OCI-M2 (cell line): ENCODE measurements at regions not wholly inside any gene's neighbourhood (a gene's known extent, or its start where the extent isn't known, plus 50 kb on each side); places are given as distances from the start of the nearest gene placed in this dataset.
"Not testable (repeated sequence)": the region's sequence is repeated elsewhere in the genome, so short reads cannot be mapped to it uniquely, and the experiment has no call there.

Experiments used
- DNase-seq: peaks from one replicate; lab custom pipeline; 2025; ENCODE audit not compliant: unreplicated experiment; lab: John Stamatoyannopoulos, UW

DNA sequence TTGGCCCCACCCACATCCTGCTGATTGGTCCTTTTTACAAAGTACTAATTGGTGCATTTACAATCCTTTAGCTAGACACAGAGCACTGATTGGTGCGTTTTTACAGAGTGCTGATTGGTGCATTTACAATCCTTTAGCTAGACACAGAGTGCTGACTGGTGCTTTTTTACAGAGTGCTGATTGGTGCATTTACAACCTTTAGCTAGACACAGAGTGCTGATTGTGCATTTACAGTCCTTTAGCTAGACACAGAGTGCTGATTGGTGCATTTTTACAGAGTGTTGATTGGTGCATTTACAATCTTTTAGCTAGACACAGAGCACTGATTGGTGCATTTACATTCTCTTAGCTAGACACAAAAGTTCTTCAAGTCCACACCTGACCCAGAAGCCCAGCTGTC lies 144.2 kb upstream of the XIRP2 start:
- DNase-seq: not testable (repeated sequence)

DNA sequence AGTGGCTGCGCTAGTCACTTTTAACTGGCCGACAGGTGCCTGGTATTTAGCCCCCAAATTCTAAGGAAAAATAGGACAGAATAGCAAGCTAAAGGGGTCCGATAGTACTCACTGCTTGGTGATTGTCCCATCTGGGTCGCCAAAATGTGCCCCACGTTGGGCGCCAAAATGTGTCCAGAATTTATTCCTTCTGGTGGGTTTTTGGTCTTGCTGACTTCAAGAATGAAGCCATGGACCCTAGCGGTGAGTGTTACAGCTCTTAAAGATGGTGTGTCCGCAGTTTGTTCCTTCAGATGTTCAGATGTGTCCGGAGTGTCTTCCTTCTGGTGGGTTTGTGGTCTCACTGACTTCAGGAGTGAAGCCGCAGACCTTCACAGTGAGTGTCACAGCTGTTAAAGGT lies 144.8 kb upstream of the XIRP2 start:
- not testable (repeated sequence) for DNase-seq

DNA sequence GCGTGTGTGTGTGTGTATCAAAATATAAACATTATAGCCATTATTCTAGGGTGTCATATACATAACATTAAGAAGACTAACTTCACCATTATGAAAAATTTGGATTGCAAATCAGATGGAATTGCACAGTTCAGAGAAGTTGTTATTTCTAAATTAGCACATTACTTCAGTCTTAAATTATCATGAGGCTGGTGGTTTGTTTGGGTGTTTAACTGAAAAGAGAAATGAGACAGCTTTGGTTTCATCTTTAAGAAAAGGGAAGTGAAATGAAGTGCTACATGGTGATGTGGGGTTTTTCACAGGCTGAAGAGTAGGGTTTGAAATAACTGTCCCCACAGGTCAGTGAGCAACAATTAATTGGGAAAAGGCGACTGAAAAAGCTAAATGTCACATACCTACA lies 161.2 kb upstream of the XIRP2 start:
- DNase-seq: no peak

DNA sequence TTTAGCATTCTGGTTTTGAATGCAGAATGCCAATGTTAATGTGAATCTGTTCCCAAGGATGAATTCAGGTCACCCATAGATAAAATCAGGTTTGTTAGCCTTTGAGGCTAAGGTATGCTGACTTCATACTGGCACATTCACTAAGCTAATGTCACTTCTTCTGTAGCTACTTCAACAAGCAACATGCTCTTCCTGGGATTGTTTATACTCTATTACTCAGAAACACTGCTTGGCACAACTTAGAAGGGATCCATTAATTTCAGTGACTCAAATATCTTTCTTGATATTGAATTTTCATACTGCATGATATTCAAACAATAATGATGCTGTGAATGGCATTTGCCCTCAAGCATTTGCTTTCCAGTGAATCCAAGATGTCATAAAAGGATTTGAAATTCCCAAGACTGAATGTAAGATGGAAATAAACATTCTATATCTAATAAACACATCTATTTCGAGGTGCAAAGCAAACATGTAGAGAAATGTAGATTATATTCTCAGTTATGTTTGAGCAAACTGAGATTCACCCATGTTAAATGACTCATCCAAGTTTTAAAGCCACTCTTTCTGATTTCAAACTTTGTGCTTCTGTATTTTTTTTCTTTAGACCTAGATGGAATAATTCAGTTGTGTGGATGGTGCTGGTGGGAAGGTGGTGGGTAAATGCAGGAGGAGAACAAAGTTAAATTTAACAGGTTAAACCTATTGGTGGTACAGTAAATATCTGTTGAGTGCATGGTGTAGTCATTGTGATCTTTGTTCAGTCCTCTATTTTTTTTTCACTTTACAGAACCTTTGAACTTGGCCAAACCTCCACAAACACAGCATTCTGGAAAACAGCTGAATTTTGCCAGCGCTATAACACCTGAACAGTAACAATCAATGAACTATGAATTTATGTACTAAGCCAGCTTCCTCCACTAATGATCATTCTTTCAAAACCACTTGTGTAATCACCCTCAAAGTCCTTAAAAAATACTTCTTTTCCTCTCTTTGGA lies 162.1 kb upstream of the XIRP2 start:
- no peak for DNase-seq

DNA sequence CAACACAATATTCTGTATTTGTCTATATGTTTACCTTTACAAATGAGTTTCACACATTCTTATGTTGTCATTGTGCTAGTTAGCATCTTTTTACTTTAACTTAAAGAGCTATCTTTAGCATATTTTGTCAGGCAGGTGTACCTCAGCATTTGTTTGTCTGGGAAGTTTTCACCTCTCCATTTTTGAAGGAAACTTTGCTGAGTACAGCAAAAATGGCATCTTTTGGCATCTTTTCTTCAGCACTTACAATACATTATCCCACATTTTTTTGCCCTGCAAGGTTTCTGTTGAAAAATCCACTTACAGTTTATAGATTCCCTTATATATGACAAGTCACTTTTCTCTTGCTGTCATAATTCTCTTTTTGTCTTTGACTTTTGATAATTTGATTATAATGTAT lies 171.3 kb upstream of the XIRP2 start:
- no peak for DNase-seq

DNA sequence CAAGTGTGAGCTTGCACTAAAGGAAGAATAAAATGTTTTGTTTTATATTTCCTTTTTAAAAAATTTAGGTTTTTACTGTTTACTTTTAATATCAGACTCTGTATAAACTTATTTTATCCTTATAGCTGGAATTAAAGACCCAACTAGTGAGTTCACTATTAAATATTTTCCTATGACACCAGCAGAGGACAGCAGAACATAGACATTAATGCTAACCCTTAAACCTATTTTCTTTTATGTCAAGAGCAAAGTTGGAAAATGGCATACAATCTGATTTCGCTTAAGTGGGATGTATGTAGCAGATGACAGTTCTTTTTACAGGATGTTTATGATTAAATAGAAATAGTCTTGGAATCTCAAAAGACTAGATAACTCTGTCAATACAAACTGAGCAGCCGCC lies 188.2 kb upstream of the XIRP2 start:
- no peak for DNase-seq

DNA sequence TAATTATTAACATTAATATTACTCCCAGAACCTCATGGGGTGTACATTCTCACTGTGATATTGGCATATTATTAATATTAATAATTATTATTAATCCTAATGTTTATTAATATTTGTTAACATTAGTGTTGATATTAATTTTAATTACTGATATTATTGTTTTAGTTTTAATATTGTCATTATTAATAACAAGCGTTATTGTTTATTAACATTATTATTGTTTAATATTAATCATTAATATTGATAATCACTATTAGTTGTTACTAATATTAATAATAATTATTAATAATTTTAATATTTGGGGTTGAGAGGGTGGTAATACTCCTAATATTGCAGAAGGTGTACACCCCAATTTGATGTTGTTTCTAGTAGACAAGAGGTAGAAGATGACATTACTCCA lies 193.1 kb upstream of the XIRP2 start:
- DNase-seq: no peak

DNA sequence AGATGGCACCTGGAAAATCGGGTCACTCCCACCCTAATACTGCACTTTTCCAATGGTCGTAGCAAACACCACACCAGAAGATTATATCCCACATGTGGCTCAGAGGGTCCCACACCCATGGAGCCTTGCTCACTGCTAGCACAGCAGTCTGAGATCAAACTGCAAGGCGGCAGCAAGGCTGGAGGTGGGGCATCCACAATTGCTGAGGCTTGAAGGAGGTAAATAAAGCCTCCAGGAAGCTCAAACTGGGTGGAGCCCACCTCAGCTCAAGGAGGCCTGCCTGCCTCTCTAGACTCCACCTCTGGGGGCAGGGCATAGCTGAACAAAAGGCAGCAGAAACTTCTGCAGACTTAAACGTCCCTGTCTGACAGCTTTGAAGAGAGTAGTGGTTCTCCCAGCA lies 192.0 kb upstream of the SCN7A start:
- not testable (repeated sequence) for DNase-seq

DNA sequence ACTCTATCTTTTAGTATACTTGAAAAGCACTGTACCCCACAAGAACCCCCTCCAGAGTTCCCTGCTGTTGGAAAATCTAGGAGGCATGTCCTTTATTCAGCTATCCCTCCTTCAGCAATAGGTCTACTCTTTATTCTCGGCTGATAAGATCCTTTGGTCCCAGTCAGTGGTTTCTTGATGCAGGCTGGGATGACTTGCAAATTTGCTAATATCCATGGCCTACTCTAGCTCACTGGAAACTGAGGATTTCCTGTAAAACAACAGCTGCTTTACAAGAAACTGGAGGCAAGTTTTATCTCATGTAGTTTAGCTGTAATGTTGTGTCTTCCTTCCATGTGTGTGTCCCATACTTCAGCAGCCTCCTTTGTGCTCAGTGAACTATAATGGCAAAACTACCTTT lies 183.9 kb upstream of the SCN7A start:
- no peak for DNase-seq

DNA sequence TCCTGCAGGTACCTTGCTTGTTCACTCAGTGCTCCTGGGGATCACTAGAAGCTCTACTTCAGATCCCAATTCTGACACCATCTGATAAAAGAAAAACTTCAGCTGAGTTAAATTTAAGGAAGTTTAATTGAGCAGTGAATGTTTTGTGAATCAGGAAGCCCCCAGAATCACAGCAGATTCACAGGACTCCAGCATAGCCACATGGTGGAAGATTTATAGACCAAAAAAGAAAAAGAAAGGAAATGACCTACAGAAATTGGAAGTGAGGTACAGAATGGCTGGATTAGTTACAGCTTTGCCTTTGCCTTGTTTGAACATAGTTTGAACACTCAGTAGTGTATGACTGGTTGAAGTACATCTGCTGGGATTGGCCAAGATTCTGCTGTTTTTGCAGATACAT lies 182.7 kb upstream of the SCN7A start:
- no peak for DNase-seq

DNA sequence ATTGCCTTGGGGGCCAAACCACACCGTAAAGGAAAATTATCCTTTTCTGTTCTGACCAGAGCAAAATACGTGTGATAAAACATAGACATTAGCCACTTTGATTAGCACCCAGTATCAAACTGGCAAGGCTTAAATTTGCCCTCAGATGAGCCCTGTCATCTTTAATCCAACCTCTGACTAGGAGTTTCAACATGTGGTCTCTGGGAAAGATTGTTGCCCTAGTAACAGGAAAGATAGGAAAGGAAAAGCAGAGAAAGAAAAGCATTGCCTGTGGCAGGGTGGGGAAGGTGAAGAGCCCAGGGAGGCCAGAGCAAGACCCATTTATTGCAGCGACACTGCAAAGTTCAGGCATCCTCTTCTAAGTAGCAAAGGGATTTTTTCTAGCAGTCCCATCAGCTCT lies 181.5 kb upstream of the SCN7A start:
- no peak for DNase-seq

DNA sequence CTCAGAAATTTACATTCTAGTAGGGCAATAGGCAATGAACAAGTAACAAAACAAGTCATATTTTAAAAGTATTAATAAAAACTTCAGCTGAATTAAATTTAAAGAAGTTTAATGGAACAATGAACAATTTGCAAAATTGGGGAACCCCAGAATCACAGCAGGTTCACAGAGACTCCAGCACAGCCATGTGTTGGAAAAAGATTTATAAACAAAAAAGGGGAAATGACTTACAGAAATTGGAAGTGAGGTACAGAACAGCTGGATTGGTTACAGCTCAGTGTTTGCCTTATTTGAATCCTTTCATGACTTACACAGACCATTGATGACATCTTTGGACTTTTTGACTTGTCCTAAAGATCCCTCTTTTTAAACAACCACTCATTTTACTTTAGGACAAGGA lies 179.9 kb upstream of the SCN7A start:
- DNase-seq: no peak

DNA sequence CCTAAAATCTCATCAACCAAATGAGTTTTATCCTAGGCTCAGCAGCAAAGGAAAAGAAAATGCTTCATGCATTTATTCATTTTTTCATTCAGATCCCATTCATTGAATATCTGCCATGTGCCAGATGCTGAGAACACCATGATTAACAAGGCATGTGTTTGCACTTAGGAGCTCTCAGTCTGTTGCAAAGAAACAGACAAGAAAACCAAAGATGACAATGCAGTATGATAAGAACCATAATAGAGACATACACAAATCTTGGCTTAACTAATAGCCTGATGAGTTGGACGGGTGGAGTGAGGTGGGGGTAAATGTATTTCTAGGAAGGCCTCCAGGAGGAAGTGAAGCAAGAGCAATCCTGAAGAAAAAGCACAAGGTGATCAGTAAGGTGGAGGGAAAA lies 177.8 kb upstream of the SCN7A start:
- no peak for DNase-seq

DNA sequence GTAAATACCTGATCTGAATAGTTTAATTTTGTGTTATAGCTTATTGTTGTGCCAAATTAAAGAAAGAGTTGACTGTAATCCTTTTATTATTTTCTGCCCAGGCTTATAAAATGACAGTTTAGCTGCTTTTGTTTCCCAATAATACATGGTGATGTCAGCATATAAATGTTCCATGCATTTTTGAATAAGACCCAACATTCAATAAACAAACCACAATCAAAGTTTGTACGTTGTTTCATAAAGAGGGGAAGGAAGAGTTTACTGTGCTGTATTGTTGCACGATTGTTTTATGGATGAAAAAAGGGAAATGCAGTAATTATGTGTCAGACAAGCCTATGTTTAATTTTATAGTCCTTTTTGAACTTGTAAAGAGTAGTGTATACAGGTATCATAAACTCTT lies 177.2 kb upstream of the SCN7A start:
- DNase-seq: no peak

DNA sequence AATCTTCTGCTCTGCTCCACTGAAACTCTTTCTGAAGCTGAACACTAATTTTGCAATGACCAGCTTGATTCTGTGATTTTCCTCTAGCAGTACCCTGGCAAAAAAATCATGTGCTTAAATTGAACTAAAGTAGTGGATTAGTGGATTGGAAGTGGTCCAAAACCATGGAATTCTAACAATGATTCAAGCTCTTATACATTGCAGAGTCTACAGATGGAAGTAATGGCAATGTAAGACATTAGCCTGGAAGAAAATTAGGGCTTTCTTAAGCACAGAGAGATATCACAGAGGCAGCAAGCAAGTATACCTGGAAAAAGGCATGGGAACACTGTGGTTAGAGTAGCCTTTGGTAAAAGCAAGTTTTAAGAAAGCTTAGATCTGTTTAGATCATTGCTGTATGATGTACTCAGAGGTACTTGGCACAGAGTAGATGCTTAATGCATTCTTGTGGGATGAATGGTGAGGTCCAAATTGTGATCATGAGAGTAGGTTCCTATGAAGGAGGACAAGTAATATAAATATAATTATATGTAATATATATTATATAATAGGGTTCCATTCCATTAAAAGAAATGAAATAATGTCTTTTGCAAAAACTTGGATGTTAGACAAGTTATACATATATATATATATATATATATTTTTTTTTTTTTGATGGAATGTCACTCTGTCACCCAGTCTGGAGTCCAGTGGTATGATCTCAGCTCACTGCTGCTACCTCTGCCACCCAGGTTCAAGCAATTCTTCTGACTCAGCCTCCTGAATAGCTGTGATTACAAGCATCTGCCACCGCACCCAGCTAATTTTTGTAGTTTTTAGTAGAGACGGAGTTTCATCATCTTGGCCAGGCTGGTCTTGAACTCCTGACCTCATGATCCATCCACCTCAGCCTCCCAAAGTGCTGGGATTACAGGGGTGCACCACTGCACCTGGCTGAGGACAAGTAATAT lies 172.2 kb upstream of the SCN7A start:
- no peak for DNase-seq

DNA sequence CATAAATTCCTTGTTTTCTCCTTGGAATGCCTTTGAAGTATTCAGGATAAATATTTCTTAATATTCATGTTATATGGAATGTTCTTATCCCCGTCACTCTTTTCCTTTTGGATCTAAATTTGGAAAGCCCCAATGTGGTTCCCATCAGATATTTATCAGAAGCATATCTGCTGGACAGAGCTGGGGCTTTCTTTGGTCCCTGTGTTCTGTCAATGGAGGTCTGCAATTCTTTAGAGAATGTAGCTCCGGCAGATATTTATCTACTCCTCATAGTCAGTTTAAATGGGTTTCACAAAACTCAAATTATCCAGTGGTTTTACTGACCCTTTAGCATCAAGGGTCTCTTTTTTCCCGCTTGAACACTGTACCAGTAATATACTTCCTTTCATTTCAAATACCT lies 167.8 kb upstream of the SCN7A start:
- DNase-seq: no peak

DNA sequence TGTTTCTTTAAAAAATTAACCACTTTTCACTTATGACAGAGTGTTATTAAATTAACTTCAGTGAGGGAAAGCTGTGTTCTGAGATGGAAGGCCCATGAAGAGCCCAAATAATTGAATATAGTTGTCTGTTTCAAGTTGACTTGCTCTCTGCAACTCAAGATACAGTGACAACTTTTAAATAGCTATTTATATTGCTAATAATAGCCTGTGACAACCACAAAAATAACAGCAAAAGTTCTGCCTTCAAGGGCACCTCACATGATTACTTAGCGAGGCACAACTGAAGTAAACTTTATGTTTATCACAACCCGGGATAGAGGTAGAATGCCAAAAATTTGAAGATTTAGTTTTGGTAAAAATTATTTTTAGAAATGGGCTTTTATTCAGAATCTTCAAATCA lies 167.3 kb upstream of the SCN7A start:
- DNase-seq: no peak

DNA sequence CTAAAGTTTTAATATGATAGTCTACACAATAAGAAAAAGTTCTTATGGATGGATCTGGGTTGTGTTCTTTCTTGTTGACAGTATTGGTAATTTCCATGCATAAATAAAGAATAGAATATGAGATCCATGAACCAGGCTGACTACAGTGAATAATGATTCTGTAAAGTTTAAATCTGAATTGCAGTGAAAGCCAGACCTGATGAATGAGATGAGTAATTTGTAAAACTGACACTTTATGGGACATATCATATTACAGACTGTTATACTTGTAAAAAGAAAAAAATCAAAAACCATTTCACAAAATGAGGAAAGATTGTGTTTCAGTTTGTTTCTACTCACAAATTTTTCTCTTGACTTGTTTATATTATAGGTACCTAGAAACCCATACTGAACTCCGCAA lies 164.9 kb upstream of the SCN7A start:
- DNase-seq: no peak

DNA sequence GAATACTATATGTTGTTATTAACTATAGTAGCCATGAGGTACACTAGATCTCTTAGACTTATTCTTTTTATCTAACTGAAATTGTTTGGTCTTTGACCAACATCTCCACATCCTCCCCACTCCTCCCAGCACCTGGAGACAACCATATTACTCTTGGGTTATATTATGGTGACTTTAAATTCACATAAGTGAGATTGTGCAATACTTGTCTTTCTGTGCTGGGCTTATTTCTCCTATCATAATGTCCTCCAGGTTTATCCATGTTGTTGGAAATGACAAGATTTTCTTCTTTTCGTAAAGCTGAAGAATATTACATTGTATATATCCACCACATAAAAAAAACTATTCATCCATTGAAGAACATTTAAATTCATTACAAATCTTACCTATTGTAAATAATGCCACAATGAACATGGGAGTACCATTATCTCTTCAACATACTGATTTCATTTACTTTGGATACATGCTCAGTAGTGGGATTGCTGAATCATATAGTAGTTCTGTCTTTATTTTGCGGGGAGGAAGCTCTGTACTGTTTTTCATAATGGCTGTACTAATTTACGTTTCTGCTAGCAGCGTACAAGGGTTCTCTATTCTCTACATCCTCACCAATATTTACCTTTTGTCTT lies 159.2 kb upstream of the SCN7A start:
- DNase-seq: no peak

DNA sequence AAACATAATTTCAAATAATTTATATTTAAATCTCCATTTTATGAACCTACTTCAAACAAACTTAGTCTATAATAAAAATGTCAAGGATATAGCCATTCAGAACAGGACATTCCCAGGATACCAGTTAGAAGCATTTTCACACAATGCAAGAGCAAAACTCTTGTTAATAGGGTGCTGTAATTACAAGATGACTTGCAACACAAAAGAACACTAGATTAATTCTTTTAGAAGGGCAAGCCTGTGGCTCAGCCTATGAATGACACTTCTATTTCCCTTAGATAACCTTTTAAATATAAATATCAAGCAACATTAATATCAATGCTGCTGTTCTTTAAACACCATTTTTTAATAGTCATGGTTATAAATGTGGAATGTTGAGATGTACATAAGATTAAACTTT lies 157.9 kb upstream of the SCN7A start:
- no peak for DNase-seq

DNA sequence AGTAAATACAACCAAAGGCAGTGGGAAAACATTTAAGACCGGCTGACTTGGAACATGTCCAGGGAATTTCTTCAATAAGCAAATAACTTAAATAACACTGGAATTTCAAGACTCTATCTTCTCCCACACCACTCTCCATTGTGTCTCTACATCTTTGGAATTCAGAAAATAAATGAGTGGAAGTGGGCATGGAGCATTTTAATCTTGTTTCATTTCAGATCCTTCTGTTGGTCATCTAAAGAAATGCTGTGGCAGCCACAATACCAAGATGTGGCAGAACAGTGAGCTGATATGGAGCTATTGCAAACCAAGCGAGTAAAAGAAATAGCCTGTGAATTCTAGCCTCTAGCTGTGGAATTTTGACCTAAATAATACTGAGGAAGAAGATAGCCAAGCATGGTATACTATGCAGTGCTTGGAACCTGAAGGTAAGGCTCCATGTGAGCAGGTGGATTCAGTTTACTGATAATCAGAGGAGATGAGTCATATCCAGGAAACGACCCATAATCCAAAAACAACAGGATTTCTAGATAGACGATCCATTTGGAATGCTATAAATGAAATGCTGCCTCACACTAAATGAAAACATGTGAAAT lies 157.1 kb upstream of the SCN7A start:
- DNase-seq: no peak
